WTC11 (cell line): ENCODE measurements at regions not wholly inside any gene's neighbourhood (a gene's known extent, or its start where the extent isn't known, plus 50 kb on each side); places are given as distances from the start of the nearest gene placed in this dataset.

Source experiments
- EMX1 ChIP-seq: fragments of 250-450 bp; sonication (Bioruptor Pico); IDR thresholded peaks from 2 replicates; pipeline ENCODE4 v1.8.0; 2021; ENCODE audit warnings: mild to moderate bottlenecking
- JUN ChIP-seq: sonication (generic); formaldehyde crosslinking; IDR thresholded peaks from 2 replicates; pipeline ENCODE4 v1.8.0; 2023; ENCODE audit warnings: mild to moderate bottlenecking, missing genetic modification reagents
- RELA ChIP-seq: sonication (generic); formaldehyde crosslinking; IDR thresholded peaks from 2 replicates; pipeline ENCODE4 v1.8.1; 2022; ENCODE audit warnings: missing genetic modification reagents, mild to moderate bottlenecking, borderline replicate concordance
- SP1 ChIP-seq: sonication (generic); formaldehyde crosslinking; conservative IDR thresholded peaks from 2 replicates; pipeline ENCODE4 v1.8.1; 2022; ENCODE audit warnings: missing genetic modification reagents
- ZNF121 ChIP-seq: sonication (generic); formaldehyde crosslinking; IDR thresholded peaks from 2 replicates; pipeline ENCODE4 v1.8.0; 2023; ENCODE audit warnings: missing genetic modification reagents
- ZNF423 ChIP-seq: fragments of 250-450 bp; sonication (Bioruptor Pico); IDR thresholded peaks from 2 replicates; pipeline ENCODE4 v2.1.2; 2022; ENCODE audit warnings: mild to moderate bottlenecking, moderate library complexity
- TF ChIP-seq, protein P1 (sequence below): fragments of 200-600 bp; IDR thresholded peaks from 2 replicates; pipeline ENCODE4 v1.8.0; 2022; ENCODE audit warnings: antibody characterized with exemption
- TF ChIP-seq, protein P2 (sequence below): sonication (generic); formaldehyde crosslinking; IDR thresholded peaks from 2 replicates; pipeline ENCODE4 v1.8.0; 2023; ENCODE audit warnings: missing genetic modification reagents, mild to moderate bottlenecking, borderline replicate concordance
- TF ChIP-seq, protein P3 (sequence below): sonication (generic); formaldehyde crosslinking; IDR thresholded peaks from 2 replicates; pipeline ENCODE4 v1.8.1; 2023; ENCODE audit warnings: mild to moderate bottlenecking, missing genetic modification reagents, moderate library complexity
- TF ChIP-seq, protein P4 (sequence below): sonication (generic); formaldehyde crosslinking; IDR thresholded peaks from 2 replicates; pipeline ENCODE4 v1.8.0; 2022; ENCODE audit warnings: mild to moderate bottlenecking, missing genetic modification reagents
- TF ChIP-seq, protein P5 (sequence below): sonication (generic); formaldehyde crosslinking; IDR thresholded peaks from 2 replicates; pipeline ENCODE4 v1.8.1; 2023; ENCODE audit warnings: mild to moderate bottlenecking, missing genetic modification reagents, moderate library complexity
- TF ChIP-seq, protein P6 (sequence below): sonication (generic); formaldehyde crosslinking; IDR thresholded peaks from 2 replicates; pipeline ENCODE4 v1.8.1; 2022; ENCODE audit warnings: mild to moderate bottlenecking, moderate library complexity, missing genetic modification reagents

DNA sequence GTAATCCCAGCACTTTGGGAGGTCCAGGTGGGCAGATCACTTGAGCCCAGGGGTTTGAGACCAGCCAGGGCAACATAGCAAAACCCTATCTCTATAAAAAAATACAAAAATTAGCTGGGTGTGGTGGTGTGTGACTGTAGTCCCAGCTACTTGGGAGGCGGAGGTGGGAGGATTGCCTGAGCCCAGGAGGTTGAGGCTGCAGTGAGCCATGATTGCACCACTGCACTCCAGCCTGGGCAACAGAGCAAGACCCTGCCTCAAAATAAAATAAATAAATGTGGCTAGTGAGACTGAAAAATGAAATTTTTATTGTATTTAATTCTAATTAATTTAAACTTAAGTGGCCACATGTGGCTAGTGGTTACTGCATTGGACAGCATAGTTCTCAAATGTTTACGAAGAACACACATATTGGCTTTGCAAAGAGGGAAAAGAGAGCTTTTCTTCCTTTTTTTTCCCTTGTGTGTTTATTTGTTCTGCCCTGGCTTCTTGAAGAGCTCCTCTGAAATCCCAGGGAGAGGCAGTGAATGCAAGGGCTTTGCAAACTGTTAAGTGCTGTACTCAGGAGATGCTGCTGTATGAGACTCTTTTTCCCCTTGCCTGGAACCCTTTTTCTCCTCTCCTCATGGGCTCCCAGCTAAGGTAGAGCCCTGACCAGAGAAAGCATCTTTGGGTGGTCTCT lies 59.0 kb upstream of the RPL11 start:
- TF ChIP-seq, protein P1, sequence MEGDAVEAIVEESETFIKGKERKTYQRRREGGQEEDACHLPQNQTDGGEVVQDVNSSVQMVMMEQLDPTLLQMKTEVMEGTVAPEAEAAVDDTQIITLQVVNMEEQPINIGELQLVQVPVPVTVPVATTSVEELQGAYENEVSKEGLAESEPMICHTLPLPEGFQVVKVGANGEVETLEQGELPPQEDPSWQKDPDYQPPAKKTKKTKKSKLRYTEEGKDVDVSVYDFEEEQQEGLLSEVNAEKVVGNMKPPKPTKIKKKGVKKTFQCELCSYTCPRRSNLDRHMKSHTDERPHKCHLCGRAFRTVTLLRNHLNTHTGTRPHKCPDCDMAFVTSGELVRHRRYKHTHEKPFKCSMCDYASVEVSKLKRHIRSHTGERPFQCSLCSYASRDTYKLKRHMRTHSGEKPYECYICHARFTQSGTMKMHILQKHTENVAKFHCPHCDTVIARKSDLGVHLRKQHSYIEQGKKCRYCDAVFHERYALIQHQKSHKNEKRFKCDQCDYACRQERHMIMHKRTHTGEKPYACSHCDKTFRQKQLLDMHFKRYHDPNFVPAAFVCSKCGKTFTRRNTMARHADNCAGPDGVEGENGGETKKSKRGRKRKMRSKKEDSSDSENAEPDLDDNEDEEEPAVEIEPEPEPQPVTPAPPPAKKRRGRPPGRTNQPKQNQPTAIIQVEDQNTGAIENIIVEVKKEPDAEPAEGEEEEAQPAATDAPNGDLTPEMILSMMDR = no peak
- TF ChIP-seq, protein P2, sequence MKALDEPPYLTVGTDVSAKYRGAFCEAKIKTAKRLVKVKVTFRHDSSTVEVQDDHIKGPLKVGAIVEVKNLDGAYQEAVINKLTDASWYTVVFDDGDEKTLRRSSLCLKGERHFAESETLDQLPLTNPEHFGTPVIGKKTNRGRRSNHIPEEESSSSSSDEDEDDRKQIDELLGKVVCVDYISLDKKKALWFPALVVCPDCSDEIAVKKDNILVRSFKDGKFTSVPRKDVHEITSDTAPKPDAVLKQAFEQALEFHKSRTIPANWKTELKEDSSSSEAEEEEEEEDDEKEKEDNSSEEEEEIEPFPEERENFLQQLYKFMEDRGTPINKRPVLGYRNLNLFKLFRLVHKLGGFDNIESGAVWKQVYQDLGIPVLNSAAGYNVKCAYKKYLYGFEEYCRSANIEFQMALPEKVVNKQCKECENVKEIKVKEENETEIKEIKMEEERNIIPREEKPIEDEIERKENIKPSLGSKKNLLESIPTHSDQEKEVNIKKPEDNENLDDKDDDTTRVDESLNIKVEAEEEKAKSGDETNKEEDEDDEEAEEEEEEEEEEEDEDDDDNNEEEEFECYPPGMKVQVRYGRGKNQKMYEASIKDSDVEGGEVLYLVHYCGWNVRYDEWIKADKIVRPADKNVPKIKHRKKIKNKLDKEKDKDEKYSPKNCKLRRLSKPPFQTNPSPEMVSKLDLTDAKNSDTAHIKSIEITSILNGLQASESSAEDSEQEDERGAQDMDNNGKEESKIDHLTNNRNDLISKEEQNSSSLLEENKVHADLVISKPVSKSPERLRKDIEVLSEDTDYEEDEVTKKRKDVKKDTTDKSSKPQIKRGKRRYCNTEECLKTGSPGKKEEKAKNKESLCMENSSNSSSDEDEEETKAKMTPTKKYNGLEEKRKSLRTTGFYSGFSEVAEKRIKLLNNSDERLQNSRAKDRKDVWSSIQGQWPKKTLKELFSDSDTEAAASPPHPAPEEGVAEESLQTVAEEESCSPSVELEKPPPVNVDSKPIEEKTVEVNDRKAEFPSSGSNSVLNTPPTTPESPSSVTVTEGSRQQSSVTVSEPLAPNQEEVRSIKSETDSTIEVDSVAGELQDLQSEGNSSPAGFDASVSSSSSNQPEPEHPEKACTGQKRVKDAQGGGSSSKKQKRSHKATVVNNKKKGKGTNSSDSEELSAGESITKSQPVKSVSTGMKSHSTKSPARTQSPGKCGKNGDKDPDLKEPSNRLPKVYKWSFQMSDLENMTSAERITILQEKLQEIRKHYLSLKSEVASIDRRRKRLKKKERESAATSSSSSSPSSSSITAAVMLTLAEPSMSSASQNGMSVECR (CRISPR knock-in tag) = no peak
- TF ChIP-seq, protein P3, sequence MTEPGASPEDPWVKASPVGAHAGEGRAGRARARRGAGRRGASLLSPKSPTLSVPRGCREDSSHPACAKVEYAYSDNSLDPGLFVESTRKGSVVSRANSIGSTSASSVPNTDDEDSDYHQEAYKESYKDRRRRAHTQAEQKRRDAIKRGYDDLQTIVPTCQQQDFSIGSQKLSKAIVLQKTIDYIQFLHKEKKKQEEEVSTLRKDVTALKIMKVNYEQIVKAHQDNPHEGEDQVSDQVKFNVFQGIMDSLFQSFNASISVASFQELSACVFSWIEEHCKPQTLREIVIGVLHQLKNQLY (CRISPR knock-in tag) = no peak
- TF ChIP-seq, protein P4, sequence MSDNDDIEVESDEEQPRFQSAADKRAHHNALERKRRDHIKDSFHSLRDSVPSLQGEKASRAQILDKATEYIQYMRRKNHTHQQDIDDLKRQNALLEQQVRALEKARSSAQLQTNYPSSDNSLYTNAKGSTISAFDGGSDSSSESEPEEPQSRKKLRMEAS (CRISPR knock-in tag) = no peak
- TF ChIP-seq JUN (CRISPR knock-in tag) (no peak), EMX1 (CRISPR knock-in tag) (no peak), SP1 (CRISPR knock-in tag) (no peak), ZNF423 (CRISPR knock-in tag) (no peak), ZNF121 (CRISPR knock-in tag) (peak; percentile 75; the same call in 1 of the 2 replicates), RELA (CRISPR knock-in tag) (no peak)
- TF ChIP-seq, protein P5, sequence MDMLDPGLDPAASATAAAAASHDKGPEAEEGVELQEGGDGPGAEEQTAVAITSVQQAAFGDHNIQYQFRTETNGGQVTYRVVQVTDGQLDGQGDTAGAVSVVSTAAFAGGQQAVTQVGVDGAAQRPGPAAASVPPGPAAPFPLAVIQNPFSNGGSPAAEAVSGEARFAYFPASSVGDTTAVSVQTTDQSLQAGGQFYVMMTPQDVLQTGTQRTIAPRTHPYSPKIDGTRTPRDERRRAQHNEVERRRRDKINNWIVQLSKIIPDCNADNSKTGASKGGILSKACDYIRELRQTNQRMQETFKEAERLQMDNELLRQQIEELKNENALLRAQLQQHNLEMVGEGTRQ (CRISPR knock-in tag) = no peak
- TF ChIP-seq, protein P6, sequence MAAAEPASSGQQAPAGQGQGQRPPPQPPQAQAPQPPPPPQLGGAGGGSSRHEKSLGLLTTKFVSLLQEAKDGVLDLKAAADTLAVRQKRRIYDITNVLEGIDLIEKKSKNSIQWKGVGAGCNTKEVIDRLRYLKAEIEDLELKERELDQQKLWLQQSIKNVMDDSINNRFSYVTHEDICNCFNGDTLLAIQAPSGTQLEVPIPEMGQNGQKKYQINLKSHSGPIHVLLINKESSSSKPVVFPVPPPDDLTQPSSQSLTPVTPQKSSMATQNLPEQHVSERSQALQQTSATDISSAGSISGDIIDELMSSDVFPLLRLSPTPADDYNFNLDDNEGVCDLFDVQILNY (CRISPR knock-in tag) = no peak
